Left lung (tissue), 4 donors: ENCODE measurements at regions not wholly inside any gene's neighbourhood (a gene's known extent, or its start where the extent isn't known, plus 50 kb on each side); places are given as distances from the start of the nearest gene placed in this dataset.

Source experiments
- ATAC-seq: fragments of 200-7000 bp; cut with Tn5 transposase; one replicate; pipeline ENCODE4 v1.9.1; 2020; ENCODE audit warnings: moderate library complexity
- DNase-seq, 4 donors: peaks; one replicate each; pipeline ENCODE4 v3.0.0-alpha.2; 2013 to 2020
- H3K27ac ChIP-seq, 2 donors: fragments of 200-600 bp; sonication (generic) in 1 of 2; one replicate each; pipeline versions ENCODE4 v1.5.0 to v1.8.0; 2020 to 2021
- H3K27me3 ChIP-seq, 2 donors: fragments of 200-600 bp; sonication (generic) in 1 of 2; one replicate each; pipeline versions ENCODE4 v1.5.0 to v1.8.0; 2020 to 2021
- H3K36me3 ChIP-seq, 2 donors: fragments of 200-600 bp; sonication (generic) in 1 of 2; one replicate each; pipeline versions ENCODE4 v1.5.0 to v1.8.0; 2020 to 2021
- H3K4me1 ChIP-seq, 2 donors: fragments of 200-600 bp; one replicate each; pipeline ENCODE4 v1.8.0; 2021
- H3K4me3 ChIP-seq, 2 donors: fragments of 200-600 bp; sonication (generic) in 1 of 2; one replicate each; pipeline versions ENCODE4 v1.5.0 to v1.8.0; 2020 to 2021; ENCODE audit warnings: mild to moderate bottlenecking in 1 of 2
- H3K9me3 ChIP-seq, 2 donors: fragments of 200-600 bp; sonication (generic) in 1 of 2; one replicate each; pipeline versions ENCODE4 v1.5.0 to v1.8.0; 2020 to 2021
- intact Hi-C, 2 donors: fragments of 100-400 bp; cut with DNase I; formaldehyde crosslinking; loops; one replicate each; pipeline versions ENCODE4 v1.11.2 to v1.14.2; 2022
- TF ChIP-seq, protein P1 (sequence below), 2 donors: fragments of 200-600 bp; sonication (generic) in 1 of 2; IDR thresholded peaks; one replicate each; pipeline versions ENCODE4 v1.5.0 to v1.8.0; 2021; ENCODE audit warnings: antibody characterized with exemption in 2 of 2
- donor health status: DM: no; HTN: yes; CAD: no.
- donor health status: DM: no; HTN: no; CAD: no.

DNA sequence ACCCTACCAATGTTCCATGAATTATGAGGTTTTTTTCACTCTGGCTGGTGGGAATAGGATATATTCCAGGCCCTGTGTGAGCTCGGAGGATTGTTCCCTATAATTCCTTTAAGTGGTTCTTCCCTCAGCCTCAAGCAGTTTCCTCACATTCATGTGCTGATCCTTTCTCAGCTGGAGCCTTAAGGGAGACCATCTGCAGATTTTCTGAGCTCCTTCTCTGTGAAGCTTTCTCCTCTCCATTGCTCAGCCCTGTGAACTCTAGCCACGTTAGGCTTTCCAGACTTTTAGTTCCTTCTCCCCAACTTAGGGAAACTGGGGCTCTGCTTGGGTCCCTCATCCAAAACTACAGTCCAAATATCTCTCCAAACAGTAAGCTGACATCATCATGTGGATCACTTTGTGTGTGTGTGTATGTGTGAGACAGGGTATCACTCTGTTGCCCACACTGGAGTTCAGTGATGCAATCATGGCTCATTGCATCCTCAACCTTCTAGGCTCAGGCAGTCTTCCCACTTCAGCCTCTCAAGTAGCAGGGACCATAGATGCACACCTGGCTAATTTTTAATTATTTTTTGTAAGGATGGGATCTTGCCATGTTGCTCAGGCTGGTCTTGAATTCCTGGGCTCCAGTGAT lies 219.5 kb upstream of the OTX2 start:
- DNase-seq (no peak), ATAC-seq (no peak)
- Histone ChIP-seq H3K36me3 (no peaks in the 10 kb centered on the region), H3K27ac (no peak overlapping the region), H3K9me3 (peaks cover 0 to 9% of the 10 kb centered on the region in 2 donors), H3K27me3 (no peaks in the 10 kb centered on the region), H3K4me3 (no peak overlapping the region), H3K4me1 (no peaks in the 10 kb centered on the region)
- TF ChIP-seq, protein P1, sequence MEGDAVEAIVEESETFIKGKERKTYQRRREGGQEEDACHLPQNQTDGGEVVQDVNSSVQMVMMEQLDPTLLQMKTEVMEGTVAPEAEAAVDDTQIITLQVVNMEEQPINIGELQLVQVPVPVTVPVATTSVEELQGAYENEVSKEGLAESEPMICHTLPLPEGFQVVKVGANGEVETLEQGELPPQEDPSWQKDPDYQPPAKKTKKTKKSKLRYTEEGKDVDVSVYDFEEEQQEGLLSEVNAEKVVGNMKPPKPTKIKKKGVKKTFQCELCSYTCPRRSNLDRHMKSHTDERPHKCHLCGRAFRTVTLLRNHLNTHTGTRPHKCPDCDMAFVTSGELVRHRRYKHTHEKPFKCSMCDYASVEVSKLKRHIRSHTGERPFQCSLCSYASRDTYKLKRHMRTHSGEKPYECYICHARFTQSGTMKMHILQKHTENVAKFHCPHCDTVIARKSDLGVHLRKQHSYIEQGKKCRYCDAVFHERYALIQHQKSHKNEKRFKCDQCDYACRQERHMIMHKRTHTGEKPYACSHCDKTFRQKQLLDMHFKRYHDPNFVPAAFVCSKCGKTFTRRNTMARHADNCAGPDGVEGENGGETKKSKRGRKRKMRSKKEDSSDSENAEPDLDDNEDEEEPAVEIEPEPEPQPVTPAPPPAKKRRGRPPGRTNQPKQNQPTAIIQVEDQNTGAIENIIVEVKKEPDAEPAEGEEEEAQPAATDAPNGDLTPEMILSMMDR (IDR thresholded peaks at IDR 0.05): no peak
- intact Hi-C loops: no loop called here

DNA sequence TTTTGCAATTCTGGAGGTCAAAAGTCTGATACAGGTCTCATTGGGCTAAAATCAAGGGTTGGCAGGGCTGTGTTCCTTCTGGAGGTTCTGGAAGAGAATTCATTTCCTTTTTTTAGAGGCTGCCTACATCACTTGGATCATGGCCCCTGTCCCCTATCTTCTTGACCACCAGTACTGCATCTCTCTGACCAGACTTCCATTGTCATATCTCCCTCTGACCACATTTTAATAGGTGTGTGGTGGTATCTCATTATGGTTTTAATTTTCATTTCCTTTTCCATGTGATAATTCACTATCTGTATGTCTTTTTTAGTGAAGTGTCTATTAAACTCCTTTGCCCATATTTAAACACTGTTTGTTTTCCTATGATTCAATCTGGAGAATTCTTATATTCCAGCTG lies 215.2 kb upstream of the OTX2 start:
- H3K9me3 ChIP-seq: peaks cover 0 to 2% of the 10 kb centered on the region in 2 donors
- intact Hi-C loops: no loop called here
- no peak overlapping the region for H3K27ac ChIP-seq
- no peak for ATAC-seq
- no peaks in the 10 kb centered on the region for H3K4me1 ChIP-seq
- no peak overlapping the region for H3K4me3 ChIP-seq
- DNase-seq: no peak
- TF ChIP-seq, protein P1 (IDR thresholded peaks at IDR 0.05): no peak
- no peaks in the 10 kb centered on the region for H3K27me3 ChIP-seq
- H3K36me3 ChIP-seq: no peaks in the 10 kb centered on the region

DNA sequence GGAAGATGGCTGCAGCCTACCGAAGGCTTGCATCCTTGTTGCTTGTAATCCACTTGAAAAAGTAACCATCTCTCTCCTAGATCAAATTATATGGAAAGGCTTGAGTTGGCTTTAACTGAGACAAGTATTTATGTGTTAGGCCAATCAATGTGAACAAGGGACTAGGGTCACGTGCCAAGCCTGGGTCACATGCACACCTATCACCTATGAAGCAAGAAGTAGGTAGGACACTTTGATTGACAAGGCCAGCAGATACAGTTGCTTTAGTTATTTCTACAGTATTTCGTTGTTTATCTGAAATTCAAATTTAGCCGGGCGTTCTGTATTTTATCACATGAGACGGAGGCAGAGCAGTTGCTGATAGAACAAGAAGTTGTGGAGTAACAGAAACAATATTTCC lies 212.3 kb upstream of the OTX2 start:
- DNase-seq (no peak), ATAC-seq (no peak)
- Histone ChIP-seq H3K4me1 (no peaks in the 10 kb centered on the region), H3K9me3 (no peaks in the 10 kb centered on the region), H3K4me3 (no peak overlapping the region), H3K27ac (no peak overlapping the region), H3K27me3 (no peaks in the 10 kb centered on the region), H3K36me3 (no peaks in the 10 kb centered on the region)
- intact Hi-C loops: no loop called here
- TF ChIP-seq, protein P1 (IDR thresholded peaks at IDR 0.05): no peak

DNA sequence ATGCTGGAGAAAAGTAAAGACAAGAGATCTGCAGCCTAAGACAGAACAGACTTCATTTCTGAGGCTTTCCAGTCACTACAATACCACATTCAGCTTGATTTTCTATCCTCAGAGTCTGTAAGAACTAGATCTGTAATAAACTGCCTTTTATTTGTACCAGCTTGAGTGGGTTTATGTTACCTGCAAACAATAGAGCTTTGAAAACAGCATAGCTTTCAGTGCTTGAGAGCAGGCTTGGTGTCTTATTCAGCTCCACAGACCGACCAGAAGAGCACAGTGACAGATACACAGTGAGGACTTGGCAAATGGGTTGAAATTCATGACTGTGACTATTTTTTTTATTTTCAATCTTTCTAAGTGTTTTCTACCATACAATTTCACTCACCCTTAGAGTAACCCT lies 207.8 kb upstream of the OTX2 start:
- peaks cover 0 to 18% of the 10 kb centered on the region in 2 donors for H3K9me3 ChIP-seq
- H3K27ac ChIP-seq: no peak overlapping the region
- TF ChIP-seq, protein P1 (IDR thresholded peaks at IDR 0.05): no peak
- DNase-seq: no peak
- intact Hi-C loops: no loop called here
- no peaks in the 10 kb centered on the region for H3K36me3 ChIP-seq
- no peak overlapping the region for H3K4me3 ChIP-seq
- H3K27me3 ChIP-seq: no peaks in the 10 kb centered on the region
- ATAC-seq: no peak
- no peaks in the 10 kb centered on the region for H3K4me1 ChIP-seq

DNA sequence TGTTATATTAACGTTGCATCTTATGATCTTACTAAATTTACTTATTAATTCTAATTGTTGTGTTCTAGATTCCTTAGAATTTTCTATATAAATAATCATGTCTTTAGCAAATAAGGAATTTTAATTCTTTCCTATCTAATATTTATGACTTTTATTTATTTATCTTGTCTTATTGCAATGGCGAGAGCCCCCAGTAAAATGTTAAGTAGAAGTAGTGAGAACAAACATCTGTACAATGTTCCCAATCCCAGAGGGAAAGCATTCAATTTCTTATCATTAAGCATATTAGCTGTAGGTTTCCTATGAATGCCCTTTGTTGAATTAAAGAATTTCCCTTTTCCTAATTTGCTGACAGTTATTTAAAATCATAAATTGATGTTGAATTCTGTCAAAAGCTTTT lies 203.7 kb upstream of the OTX2 start:
- no peaks in the 10 kb centered on the region for H3K4me1 ChIP-seq
- no peak for DNase-seq
- H3K27ac ChIP-seq: no peak overlapping the region
- TF ChIP-seq, protein P1 (IDR thresholded peaks at IDR 0.05): no peak
- H3K9me3 ChIP-seq: peaks cover 0 to 30% of the 10 kb centered on the region in 2 donors
- no peak overlapping the region for H3K4me3 ChIP-seq
- no peaks in the 10 kb centered on the region for H3K36me3 ChIP-seq
- no peak for ATAC-seq
- H3K27me3 ChIP-seq: no peaks in the 10 kb centered on the region
- intact Hi-C loops: no loop called here
